ENCODE measurements at regions not wholly inside any gene's neighbourhood (a gene's known extent, or its start where the extent isn't known, plus 50 kb on each side); places are given as distances from the start of the nearest gene placed in this dataset.

GRCh38 chr2:239905884-239906654 lies 119.1 kb downstream of the NDUFA10 start:
- DNase-seq (ENCODE audit: low read depth in 2 of 2) = no peak

- no peak for DNase-seq (ENCODE audit: low read depth in 2 of 2)
Measured at GRCh38 chr2:239905306-239905705, 119.8 kb downstream of the NDUFA10 start.

GRCh38 chr2:239904496-239904895 lies 120.6 kb downstream of the NDUFA10 start:
- DNase-seq (ENCODE audit: low read depth in 2 of 2) = no peak

- no peak for DNase-seq (ENCODE audit: low read depth in 2 of 2)
Measured at GRCh38 chr2:239903803-239904202, 121.3 kb downstream of the NDUFA10 start.

- DNase-seq (ENCODE audit: low read depth in 2 of 2) = no peak
Measured at GRCh38 chr2:239903210-239903609, 121.9 kb downstream of the NDUFA10 start.

- no peak for DNase-seq (ENCODE audit: low read depth in 2 of 2)
Measured at GRCh38 chr2:239902749-239903201, 122.4 kb downstream of the NDUFA10 start.

- DNase-seq (ENCODE audit: low read depth in 2 of 2) = no peak
Measured at GRCh38 chr2:239898292-239898925, 126.7 kb downstream of the NDUFA10 start.

GRCh38 chr2:239897596-239898235 lies 127.4 kb downstream of the NDUFA10 start:
- DNase-seq (ENCODE audit: low read depth in 2 of 2) = no peak

- no peak for DNase-seq (ENCODE audit: low read depth in 2 of 2)
Measured at GRCh38 chr2:239896075-239896474, 129.1 kb downstream of the NDUFA10 start.

GRCh38 chr2:239895669-239896068 lies 129.5 kb downstream of the NDUFA10 start:
- DNase-seq (ENCODE audit: low read depth in 2 of 2) = no peak

GRCh38 chr2:239895116-239895515 lies 130.0 kb downstream of the NDUFA10 start:
- DNase-seq (ENCODE audit: low read depth in 2 of 2) = no peak

GRCh38 chr2:239894276-239894675 lies 130.9 kb downstream of the NDUFA10 start:
- no peak for DNase-seq (ENCODE audit: low read depth in 2 of 2)

GRCh38 chr2:239893236-239893515 lies 132.0 kb downstream of the NDUFA10 start:
- no peak for DNase-seq (ENCODE audit: low read depth in 2 of 2)

GRCh38 chr2:239892441-239893235 lies 132.5 kb downstream of the NDUFA10 start:
- DNase-seq (ENCODE audit: low read depth in 2 of 2) = no peak

- no peak for DNase-seq (ENCODE audit: low read depth in 2 of 2)
Measured at GRCh38 chr2:239891698-239892097, 133.4 kb downstream of the NDUFA10 start.

- no peak for DNase-seq (ENCODE audit: low read depth in 2 of 2)
Measured at GRCh38 chr2:239890206-239890746, 134.9 kb downstream of the NDUFA10 start.

- no peak for DNase-seq (ENCODE audit: low read depth in 2 of 2)
Measured at GRCh38 chr2:239889641-239890121, 135.5 kb downstream of the NDUFA10 start.

GRCh38 chr2:239887604-239888003 lies 137.5 kb downstream of the NDUFA10 start:
- no peak for DNase-seq (ENCODE audit: low read depth in 2 of 2)

GRCh38 chr2:239886781-239887180 lies 138.4 kb downstream of the NDUFA10 start:
- DNase-seq (ENCODE audit: low read depth in 2 of 2) = no peak

GRCh38 chr2:239884875-239885274 lies 140.3 kb downstream of the NDUFA10 start:
- no peak for DNase-seq (ENCODE audit: low read depth in 2 of 2)

- DNase-seq (ENCODE audit: low read depth in 2 of 2) = no peak
Measured at GRCh38 chr2:239884051-239884405, 141.1 kb downstream of the NDUFA10 start.

Measured in activated CD4-positive, alpha-beta T cell treated with anti-CD3 and anti-CD28 coated beads for 24 hours (primary cell).